Activated T-helper 2 cell treated with anti-CD3 and anti-CD28 coated beads, Interferon-gamma antibody, Interleukin-2, Interleukin-4, amounts not matched to agents 10 μg/mL and 5 μg/mL and 100 μg/mL, durations not matched to agents 14 hours and 24 hours and 36 hours (primary cell): ENCODE measurements at regions not wholly inside any gene's neighbourhood (a gene's known extent, or its start where the extent isn't known, plus 50 kb on each side); places are given as distances from the start of the nearest gene placed in this dataset.
"Not testable (repeated sequence)": the region's sequence is repeated elsewhere in the genome, so short reads cannot be mapped to it uniquely, and the experiment has no call there.

Source experiments
- DNase-seq: peaks from one replicate; pipeline ENCODE4 v3.0.0; 2021; ENCODE audit warnings: low spot score
- H3K27ac Mint-ChIP-seq: one replicate; pipeline ENCODE4 v1.8.0; 2021; ENCODE audit warnings: mixed read lengths
- H3K27me3 Mint-ChIP-seq: one replicate; pipeline ENCODE4 v1.8.0; 2021; ENCODE audit warnings: low read depth, mixed read lengths
- H3K36me3 Mint-ChIP-seq: one replicate; pipeline ENCODE4 v1.8.0; 2021; ENCODE audit warnings: low read depth, mixed read lengths
- H3K4me1 Mint-ChIP-seq: one replicate; pipeline ENCODE4 v1.8.0; 2021; ENCODE audit warnings: low read depth, mixed read lengths
- H3K4me3 Mint-ChIP-seq: one replicate; pipeline ENCODE4 v1.8.0; 2021; ENCODE audit warnings: low read depth, mild to moderate bottlenecking, moderate library complexity, mixed read lengths
- H3K9me3 Mint-ChIP-seq: one replicate; pipeline ENCODE4 v1.8.0; 2021; ENCODE audit warnings: mixed read lengths
- intact Hi-C: fragments of 100-400 bp; cut with micrococcal nuclease; formaldehyde crosslinking; loops from one replicate; pipeline ENCODE4 v1.15.1; 2023

DNA sequence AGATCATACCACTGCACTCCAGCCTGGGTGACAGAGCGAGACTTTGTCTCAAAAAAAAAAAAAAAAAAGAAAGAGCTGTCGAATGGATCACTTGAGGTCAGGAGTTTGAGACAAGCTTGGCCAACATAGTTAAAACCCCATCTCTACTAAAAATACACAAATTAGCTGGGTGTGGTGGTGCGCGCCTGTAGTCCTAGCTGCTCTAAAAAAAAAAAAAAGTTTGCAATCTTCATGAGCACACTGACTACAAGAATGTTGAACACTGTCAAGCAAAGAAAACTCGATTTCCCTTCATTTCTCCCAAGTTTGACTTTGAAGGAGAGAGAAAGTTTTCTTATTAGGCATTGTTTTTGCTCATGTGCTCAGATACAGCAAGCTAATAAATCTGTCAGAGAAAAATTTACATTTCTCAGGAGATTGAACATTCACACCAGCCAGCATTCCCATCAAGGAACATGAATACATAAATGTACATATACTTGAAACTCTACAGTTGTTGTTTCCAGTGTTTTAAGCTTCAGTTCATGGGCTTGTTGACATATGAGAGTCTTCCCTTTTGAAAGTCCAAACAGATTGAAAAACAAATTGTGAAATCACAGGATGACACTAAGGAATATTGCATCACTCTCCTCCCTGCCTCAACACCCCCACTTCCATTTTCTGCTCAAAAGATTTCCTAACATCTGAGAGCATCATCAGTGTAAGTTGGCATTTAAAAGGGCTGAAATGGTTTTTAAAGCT lies 81.8 kb downstream of the ARRDC3 start:
- no peak overlapping the region for H3K27ac Mint-ChIP-seq
- H3K4me1 Mint-ChIP-seq = no peaks in the 10 kb centered on the region
- intact Hi-C loops = no loop called here
- H3K36me3 Mint-ChIP-seq = no peaks in the 10 kb centered on the region
- no peak overlapping the region for H3K4me3 Mint-ChIP-seq
- no peaks in the 10 kb centered on the region for H3K27me3 Mint-ChIP-seq
- DNase-seq = no peak
- no peaks in the 10 kb centered on the region for H3K9me3 Mint-ChIP-seq

GRCh38 chr5:91297994-91298393 lies 85.1 kb downstream of the ARRDC3 start:
- Mint-ChIP-seq H3K27ac (no peak overlapping the region), H3K4me3 (no peak overlapping the region), H3K9me3 (no peaks in the 10 kb centered on the region), H3K36me3 (no peaks in the 10 kb centered on the region), H3K4me1 (peaks cover 4% of the 10 kb centered on the region), H3K27me3 (peaks cover 2% of the 10 kb centered on the region)
- intact Hi-C loops = no loop called here
- no peak for DNase-seq

DNA sequence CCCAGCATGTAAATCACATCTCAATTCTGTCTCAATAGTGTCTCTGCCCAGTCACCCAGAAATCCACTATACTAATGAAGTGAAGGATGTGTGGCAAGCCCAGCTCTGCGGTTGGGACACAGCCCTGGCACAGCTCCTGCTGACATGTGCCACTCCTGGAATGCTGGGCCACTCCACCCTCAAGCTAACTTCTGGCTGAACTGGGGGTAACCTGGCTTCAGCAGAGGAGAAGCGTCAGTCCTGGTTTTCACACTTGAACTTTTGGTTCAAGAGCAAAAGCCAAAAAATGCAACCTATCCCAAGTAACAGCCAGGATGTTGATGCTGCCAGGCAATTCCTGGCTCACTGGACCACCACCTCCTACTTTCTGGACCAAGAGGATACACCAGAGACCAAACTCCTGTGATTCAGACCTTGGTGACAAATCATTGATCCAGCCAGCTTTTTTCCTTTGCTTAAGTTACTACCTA lies 86.4 kb downstream of the ARRDC3 start:
- Mint-ChIP-seq H3K4me3 (no peak overlapping the region), H3K27me3 (peaks cover 2% of the 10 kb centered on the region), H3K4me1 (peaks cover 15% of the 10 kb centered on the region), H3K9me3 (no peaks in the 10 kb centered on the region), H3K27ac (no peak overlapping the region), H3K36me3 (no peaks in the 10 kb centered on the region)
- intact Hi-C loops = no loop called here
- no peak for DNase-seq

- H3K27ac Mint-ChIP-seq, H3K9me3 Mint-ChIP-seq, H3K36me3 Mint-ChIP-seq, H3K27me3 Mint-ChIP-seq, H3K4me3 Mint-ChIP-seq, DNase-seq, intact Hi-C loops: not testable (repeated sequence)
- peaks cover 20% of the 10 kb centered on the region for H3K4me1 Mint-ChIP-seq
Observed at GRCh38 chr5:91296102-91296501, 87.0 kb downstream of the ARRDC3 start.

DNA sequence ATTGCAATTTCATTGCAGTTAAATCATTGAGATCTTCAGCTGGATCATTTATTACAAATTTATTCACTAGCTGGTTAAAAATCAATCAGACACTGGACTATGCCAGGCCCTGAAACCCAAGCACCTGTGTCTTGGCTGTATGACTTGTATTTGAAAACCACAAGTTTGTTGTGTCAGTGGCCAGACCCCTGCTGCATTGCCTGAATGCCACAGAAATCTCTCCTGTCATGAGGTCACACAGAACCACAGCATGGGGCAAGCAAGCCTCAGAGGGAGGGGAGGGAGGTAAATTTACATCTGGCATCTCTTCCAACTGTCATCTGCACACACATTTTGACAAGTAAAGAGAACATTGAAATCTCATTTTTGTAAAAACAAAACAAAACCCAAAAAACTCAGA lies 90.0 kb downstream of the ARRDC3 start:
- Mint-ChIP-seq H3K27me3 (peaks cover 2% of the 10 kb centered on the region), H3K27ac (no peak overlapping the region), H3K9me3 (no peaks in the 10 kb centered on the region), H3K36me3 (no peaks in the 10 kb centered on the region), H3K4me1 (peaks cover 20% of the 10 kb centered on the region), H3K4me3 (no peak overlapping the region)
- intact Hi-C loops = loop anchor here (1.0 to 2.0 kb wide), 2 partner anchors 13 to 18 kb away; no protein-coding TSS in a partner anchor
- DNase-seq = no peak

- Mint-ChIP-seq H3K36me3 (no peaks in the 10 kb centered on the region), H3K9me3 (no peaks in the 10 kb centered on the region), H3K27me3 (peaks cover 2% of the 10 kb centered on the region), H3K4me3 (no peak overlapping the region), H3K27ac (peak overlapping the region; percentile 17), H3K4me1 (peaks cover 20% of the 10 kb centered on the region)
- DNase-seq = no peak
- intact Hi-C loops = loop anchor here (2.0 kb wide), 1 partner anchor 19 kb away; no protein-coding TSS in a partner anchor
Observed at GRCh38 chr5:91291628-91292569, 91.2 kb downstream of the ARRDC3 start.

DNA sequence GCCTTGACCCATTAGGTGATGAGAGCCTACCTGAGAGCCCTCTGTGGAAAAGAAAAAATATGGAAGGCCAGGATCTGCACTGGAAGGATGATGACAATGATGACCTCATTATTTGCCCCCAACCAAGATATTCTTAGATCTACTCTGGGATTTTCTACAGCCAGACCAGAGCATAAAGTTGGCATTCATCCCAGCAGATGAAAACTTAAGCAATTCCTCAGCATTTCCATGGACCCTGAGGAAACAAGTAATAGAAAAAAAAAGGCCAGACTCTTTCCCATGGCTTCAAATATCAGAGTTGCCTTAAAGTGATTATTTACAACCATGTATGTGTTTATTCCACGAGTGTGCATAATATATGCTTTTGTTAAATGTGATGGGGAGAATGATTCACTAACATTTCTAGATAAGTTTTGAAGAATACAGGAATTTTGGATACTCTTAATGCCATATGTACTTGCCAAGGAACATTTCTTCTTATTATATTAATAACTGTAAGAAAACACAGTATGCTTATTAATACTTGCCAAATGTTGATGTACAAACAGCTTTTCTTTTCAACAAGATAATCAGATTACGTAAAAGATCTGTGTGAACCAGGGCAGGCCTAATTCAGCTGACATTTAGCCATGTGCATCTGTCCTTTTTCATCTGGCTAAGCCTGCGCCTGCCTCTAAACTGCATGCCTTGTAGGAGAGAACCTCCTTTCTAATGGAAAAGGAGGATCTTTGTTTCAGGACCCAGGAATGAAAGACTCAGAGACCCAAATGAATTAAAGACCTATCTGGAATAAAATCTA lies 94.8 kb downstream of the ARRDC3 start:
- Mint-ChIP-seq H3K4me3 (no peak overlapping the region), H3K27me3 (peaks cover 1% of the 10 kb centered on the region), H3K4me1 (peaks cover 26% of the 10 kb centered on the region), H3K36me3 (peaks cover 9% of the 10 kb centered on the region), H3K9me3 (peaks cover 11% of the 10 kb centered on the region), H3K27ac (no peak overlapping the region)
- no peak for DNase-seq
- intact Hi-C loops = no loop called here

GRCh38 chr5:91285062-91285461 lies 98.1 kb downstream of the ARRDC3 start:
- H3K27me3 Mint-ChIP-seq, H3K4me3 Mint-ChIP-seq, DNase-seq, intact Hi-C loops, H3K27ac Mint-ChIP-seq: not testable (repeated sequence)
- peaks cover 11% of the 10 kb centered on the region for H3K9me3 Mint-ChIP-seq
- peaks cover 13% of the 10 kb centered on the region for H3K36me3 Mint-ChIP-seq
- peaks cover 23% of the 10 kb centered on the region for H3K4me1 Mint-ChIP-seq

DNA sequence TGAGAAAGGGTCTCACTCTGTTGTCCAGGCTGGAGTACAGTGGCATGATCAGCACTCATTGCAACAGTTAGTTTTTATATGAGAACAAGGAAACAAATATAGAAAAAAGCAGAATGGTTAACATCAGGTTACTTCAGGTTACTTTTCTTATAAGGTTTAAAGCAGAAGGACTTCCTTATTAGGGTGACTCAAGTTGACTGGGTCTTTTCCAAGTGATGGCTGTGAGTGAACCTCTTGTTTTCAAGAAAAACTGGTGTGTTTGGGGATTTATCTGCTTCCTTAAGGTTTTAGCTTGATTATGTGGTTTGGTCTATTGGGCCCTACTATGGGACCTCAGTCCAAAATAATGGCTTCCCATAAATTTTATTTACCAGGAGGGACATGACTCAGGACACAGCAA lies 99.2 kb downstream of the ARRDC3 start:
- peaks cover 13% of the 10 kb centered on the region for H3K36me3 Mint-ChIP-seq
- H3K4me3 Mint-ChIP-seq = no peak overlapping the region
- intact Hi-C loops = loop anchor here (5.0 kb wide), 2 partner anchors 57 to 182 kb away; no protein-coding TSS in a partner anchor
- no peak overlapping the region for H3K27ac Mint-ChIP-seq
- peaks cover 11% of the 10 kb centered on the region for H3K9me3 Mint-ChIP-seq
- no peak for DNase-seq
- peaks cover 31% of the 10 kb centered on the region for H3K4me1 Mint-ChIP-seq
- H3K27me3 Mint-ChIP-seq = peaks cover 1% of the 10 kb centered on the region

GRCh38 chr5:91283326-91283725 lies 99.8 kb downstream of the ARRDC3 start:
- intact Hi-C loops = loop anchor here (5.0 kb wide), 2 partner anchors 56 to 181 kb away; no protein-coding TSS in a partner anchor
- H3K4me1 Mint-ChIP-seq = peaks cover 31% of the 10 kb centered on the region
- DNase-seq = no peak
- peaks cover 1% of the 10 kb centered on the region for H3K27me3 Mint-ChIP-seq
- no peak overlapping the region for H3K4me3 Mint-ChIP-seq
- H3K9me3 Mint-ChIP-seq = peaks cover 11% of the 10 kb centered on the region
- peaks cover 13% of the 10 kb centered on the region for H3K36me3 Mint-ChIP-seq
- no peak overlapping the region for H3K27ac Mint-ChIP-seq

- no peak overlapping the region for H3K4me3 Mint-ChIP-seq
- H3K4me1 Mint-ChIP-seq = peaks cover 32% of the 10 kb centered on the region
- H3K27me3 Mint-ChIP-seq = peaks cover 1% of the 10 kb centered on the region
- intact Hi-C loops = loop anchor here (5.0 kb wide), 2 partner anchors 55 to 180 kb away; no protein-coding TSS in a partner anchor
- H3K9me3 Mint-ChIP-seq = peaks cover 11% of the 10 kb centered on the region
- H3K27ac Mint-ChIP-seq = no peak overlapping the region
- no peak for DNase-seq
- H3K36me3 Mint-ChIP-seq = peaks cover 13% of the 10 kb centered on the region
Observed at GRCh38 chr5:91282210-91282609, 100.9 kb downstream of the ARRDC3 start.

DNA sequence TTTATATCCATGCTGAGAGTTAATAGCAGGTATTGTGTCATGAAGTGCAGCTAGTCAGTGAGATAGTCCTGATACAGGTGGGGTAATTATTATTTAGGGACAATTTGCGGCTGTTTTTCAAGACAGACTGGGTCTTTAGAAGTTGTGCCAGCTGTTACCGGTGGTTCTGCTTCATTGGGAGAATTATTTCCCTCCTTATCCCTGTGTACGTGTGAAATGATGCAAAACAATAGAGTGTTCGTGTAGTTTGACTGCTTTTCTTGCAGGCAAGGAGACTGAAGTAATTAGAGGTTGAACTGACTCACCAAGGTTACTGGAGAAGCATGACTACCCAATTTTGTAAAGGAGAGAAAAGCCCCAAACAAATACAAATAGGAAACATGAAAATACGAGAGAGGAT lies 101.7 kb downstream of the ARRDC3 start:
- intact Hi-C loops = loop anchor here (1.0 to 5.0 kb wide), 6 partner anchors 12 to 325 kb away; no protein-coding TSS in a partner anchor
- Mint-ChIP-seq H3K27ac (peak overlapping the region; percentile 96), H3K4me1 (peaks cover 34% of the 10 kb centered on the region), H3K9me3 (peaks cover 11% of the 10 kb centered on the region), H3K36me3 (peaks cover 13% of the 10 kb centered on the region), H3K4me3 (peak overlapping the region; percentile 81), H3K27me3 (peaks cover 2% of the 10 kb centered on the region)
- no peak for DNase-seq
